ENCODE measurements at regions not wholly inside any gene's neighbourhood (a gene's known extent, or its start where the extent isn't known, plus 50 kb on each side); places are given as distances from the start of the nearest gene placed in this dataset.
"Not testable (repeated sequence)": the region's sequence is repeated elsewhere in the genome, so short reads cannot be mapped to it uniquely, and the experiment has no call there.

- no peak for ATAC-seq
- no peaks in the 10 kb centered on the region for H3K9me3 ChIP-seq
- no peak for DNase-seq
- no peak overlapping the region for H3K27ac ChIP-seq
- TF ChIP-seq CTCF (IDR thresholded peaks at IDR 0.05) = no peak
- no peak overlapping the region for H3K4me3 ChIP-seq
- no peaks in the 10 kb centered on the region for H3K4me1 ChIP-seq
- intact Hi-C loops (cut with DNase I) = no loop called here
- no peaks in the 10 kb centered on the region for H3K36me3 ChIP-seq
- H3K27me3 ChIP-seq (ENCODE audit: low read depth) = peaks cover 8% of the 10 kb centered on the region
Measured at GRCh38 chr3:22378869-22379268, 627.9 kb upstream of the ZNF385D start.

- intact Hi-C loops (cut with DNase I) = no loop called here
- H3K4me3 ChIP-seq = no peak overlapping the region
- no peak for ATAC-seq
- H3K27ac ChIP-seq = no peak overlapping the region
- H3K9me3 ChIP-seq = no peaks in the 10 kb centered on the region
- H3K27me3 ChIP-seq (ENCODE audit: low read depth) = no peaks in the 10 kb centered on the region
- no peaks in the 10 kb centered on the region for H3K4me1 ChIP-seq
- DNase-seq = no peak
- H3K36me3 ChIP-seq = no peaks in the 10 kb centered on the region
- TF ChIP-seq CTCF (IDR thresholded peaks at IDR 0.05) = no peak
Measured at GRCh38 chr3:22380253-22380652, 629.2 kb upstream of the ZNF385D start.

GRCh38 chr3:22381564-22381963 lies 630.6 kb upstream of the ZNF385D start:
- H3K4me1 ChIP-seq; H3K27ac ChIP-seq; ATAC-seq; H3K36me3 ChIP-seq; H3K9me3 ChIP-seq; intact Hi-C loops (cut with DNase I); H3K4me3 ChIP-seq; H3K27me3 ChIP-seq (ENCODE audit: low read depth): not testable (repeated sequence)
- peak; percentile 47 for DNase-seq

GRCh38 chr3:22383285-22383684 lies 632.3 kb upstream of the ZNF385D start:
- Histone ChIP-seq H3K27ac (no peak overlapping the region), H3K36me3 (no peaks in the 10 kb centered on the region), H3K4me1 (no peaks in the 10 kb centered on the region), H3K27me3 (ENCODE audit: low read depth) (no peaks in the 10 kb centered on the region), H3K4me3 (no peak overlapping the region), H3K9me3 (no peaks in the 10 kb centered on the region)
- ATAC-seq (no peak), DNase-seq (no peak)
- no peak for TF ChIP-seq CTCF (IDR thresholded peaks at IDR 0.05)
- intact Hi-C loops (cut with DNase I) = no loop called here

GRCh38 chr3:22386107-22386506 lies 635.1 kb upstream of the ZNF385D start:
- Histone ChIP-seq H3K27me3 (ENCODE audit: low read depth) (no peaks in the 10 kb centered on the region), H3K36me3 (no peaks in the 10 kb centered on the region), H3K4me1 (no peaks in the 10 kb centered on the region), H3K27ac (no peak overlapping the region), H3K9me3 (no peaks in the 10 kb centered on the region), H3K4me3 (no peak overlapping the region)
- no peak for DNase-seq
- intact Hi-C loops (cut with DNase I) = no loop called here
- TF ChIP-seq CTCF (IDR thresholded peaks at IDR 0.05) = no peak
- ATAC-seq = no peak

- ATAC-seq = no peak
- Histone ChIP-seq H3K4me3 (no peak overlapping the region), H3K4me1 (no peaks in the 10 kb centered on the region), H3K9me3 (no peaks in the 10 kb centered on the region), H3K36me3 (no peaks in the 10 kb centered on the region), H3K27me3 (ENCODE audit: low read depth) (no peaks in the 10 kb centered on the region), H3K27ac (no peak overlapping the region)
- no peak for DNase-seq
- intact Hi-C loops (cut with DNase I) = no loop called here
- TF ChIP-seq CTCF (IDR thresholded peaks at IDR 0.05) = no peak
Measured at GRCh38 chr3:22392286-22392685, 641.3 kb upstream of the ZNF385D start.
